ENCODE measurements at regions not wholly inside any gene's neighbourhood (a gene's known extent, or its start where the extent isn't known, plus 50 kb on each side); places are given as distances from the start of the nearest gene placed in this dataset.
A peak's percentile ranks its signal among the peaks of the same experiment; 100 is the strongest.
"Not testable (repeated sequence)": the region's sequence is repeated elsewhere in the genome, so short reads cannot be mapped to it uniquely, and the experiment has no call there.

DNA sequence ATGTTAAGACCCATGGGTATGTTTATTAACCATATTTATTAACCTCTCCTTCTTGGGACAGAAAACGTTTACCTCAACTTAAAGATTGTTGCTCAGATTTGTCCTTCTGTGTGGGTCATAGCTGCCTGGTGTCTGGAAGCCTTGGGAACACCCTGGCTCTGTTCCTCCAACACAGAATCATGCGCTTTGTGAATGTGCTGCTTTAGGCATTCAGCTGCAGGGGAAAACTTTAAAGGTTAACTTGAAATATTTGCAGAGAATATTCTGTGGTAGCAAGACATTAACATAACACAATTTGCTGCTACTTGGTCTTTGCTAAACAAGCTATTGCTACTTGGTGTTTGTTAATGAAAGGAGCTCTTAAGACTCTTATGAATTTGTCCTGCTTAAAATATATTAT lies 50.5 kb upstream of the THOC3 start:
- H3K4me1 ChIP-seq; H3K9me3 ChIP-seq; CTCF ChIA-PET; H3K4me3 ChIP-seq; H3K4me2 ChIP-seq; POLR2A ChIA-PET; ATAC-seq; FAIRE-seq; H3K27ac ChIP-seq; DNase-seq (ENCODE audit: low read depth in 1 of 2, low spot score in 1 of 2): not testable (repeated sequence)
- WGBS (ENCODE audit: missing lambda C conversion rate): no CpG with 5 or more reads among the region's 2 CpGs

DNA sequence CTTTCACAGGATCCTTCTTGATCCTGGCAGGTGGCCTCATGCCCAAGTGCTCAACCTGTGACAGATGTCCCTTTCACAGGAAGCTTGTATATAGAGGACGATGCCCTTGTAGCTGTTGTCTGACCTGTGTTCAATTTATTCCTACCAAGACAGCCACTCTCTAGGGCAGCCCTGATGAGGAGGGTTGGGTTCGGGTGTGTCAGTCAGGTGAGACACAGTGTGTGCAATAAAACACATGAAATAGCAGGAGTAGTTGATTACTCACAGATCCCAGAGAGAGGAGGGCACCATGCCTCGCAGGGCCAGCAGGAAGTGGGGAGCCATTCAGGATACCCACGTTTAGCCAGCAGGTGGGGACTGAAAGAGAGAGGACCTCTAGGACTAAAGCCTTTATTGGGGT lies 52.7 kb upstream of the THOC3 start:
- peak; percentile 21 to 38; a peak in 2 of 6 replicates for ATAC-seq
- POLR2A ChIA-PET, FAIRE-seq: not testable (repeated sequence)

DNA sequence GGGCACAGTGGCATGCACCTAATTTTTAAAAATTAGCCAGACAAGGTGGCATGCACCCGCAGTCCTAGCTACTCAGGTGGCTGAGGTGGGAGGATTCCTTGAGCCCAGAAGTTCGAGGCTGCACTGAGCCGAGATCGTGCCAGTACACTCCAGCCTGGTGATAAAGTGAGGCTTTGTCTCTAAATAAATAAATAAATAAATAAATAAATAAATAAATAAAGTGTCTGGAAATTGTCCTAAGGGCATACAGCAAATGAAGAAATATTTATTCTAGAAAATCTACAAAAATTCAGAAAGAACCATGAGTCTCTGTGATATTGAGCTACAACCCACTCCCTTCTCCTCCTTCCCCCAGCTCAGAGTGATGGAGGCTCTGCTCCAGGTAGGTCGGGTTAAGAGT lies 55.4 kb upstream of the THOC3 start:
- H3K4me1 ChIP-seq; H3K27ac ChIP-seq; H3K4me3 ChIP-seq; FAIRE-seq; H3K4me2 ChIP-seq; CTCF ChIA-PET; DNase-seq (ENCODE audit: low read depth in 1 of 2, low spot score in 1 of 2); POLR2A ChIA-PET; ATAC-seq; H3K9me3 ChIP-seq: not testable (repeated sequence)
- WGBS (ENCODE audit: missing lambda C conversion rate): no CpG with 5 or more reads among the region's 5 CpGs

More for the DNA sequence above, 52.7 kb upstream of the THOC3 start:
- DNase-seq (ENCODE audit: low read depth in 1 of 2, low spot score in 1 of 2); H3K9me3 ChIP-seq; H3K27ac ChIP-seq; H3K4me2 ChIP-seq; CTCF ChIA-PET; H3K4me1 ChIP-seq; H3K4me3 ChIP-seq: not testable (repeated sequence)
- WGBS (ENCODE audit: missing lambda C conversion rate): 0% methylated on average over 1 of the region's 4 CpGs

DNA sequence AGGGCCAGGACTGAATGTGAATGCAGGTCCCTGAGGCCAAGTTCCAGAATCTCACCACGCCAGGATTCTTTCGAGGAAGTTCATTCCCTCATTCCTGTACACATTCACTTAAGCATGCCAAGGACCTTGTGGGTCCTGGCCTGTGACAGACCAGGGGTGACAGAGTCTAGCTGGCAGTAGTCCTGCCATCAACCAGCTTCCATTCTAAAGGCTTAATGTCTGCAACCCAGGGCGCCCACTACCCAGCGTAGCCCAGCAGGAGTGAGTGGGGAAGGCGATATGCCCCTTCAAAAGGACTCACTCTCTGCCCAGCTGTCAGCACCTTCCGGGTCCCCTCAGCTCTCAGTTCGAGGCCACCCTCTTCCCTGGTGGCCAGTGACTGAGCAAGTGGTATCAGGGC lies 61.3 kb upstream of the THOC3 start:
- CTCF ChIA-PET; POLR2A ChIA-PET; H3K27ac ChIP-seq; H3K9me3 ChIP-seq; DNase-seq (ENCODE audit: low read depth in 1 of 2, low spot score in 1 of 2); H3K4me2 ChIP-seq; H3K4me3 ChIP-seq; H3K4me1 ChIP-seq: not testable (repeated sequence)
- FAIRE-seq (peak; percentile 46), ATAC-seq (peak in 1 of 2 experiments; percentile 38; a peak in 2 of 6 replicates)
- WGBS (ENCODE audit: missing lambda C conversion rate): 76% methylated on average over 5 of the region's 7 CpGs

DNA sequence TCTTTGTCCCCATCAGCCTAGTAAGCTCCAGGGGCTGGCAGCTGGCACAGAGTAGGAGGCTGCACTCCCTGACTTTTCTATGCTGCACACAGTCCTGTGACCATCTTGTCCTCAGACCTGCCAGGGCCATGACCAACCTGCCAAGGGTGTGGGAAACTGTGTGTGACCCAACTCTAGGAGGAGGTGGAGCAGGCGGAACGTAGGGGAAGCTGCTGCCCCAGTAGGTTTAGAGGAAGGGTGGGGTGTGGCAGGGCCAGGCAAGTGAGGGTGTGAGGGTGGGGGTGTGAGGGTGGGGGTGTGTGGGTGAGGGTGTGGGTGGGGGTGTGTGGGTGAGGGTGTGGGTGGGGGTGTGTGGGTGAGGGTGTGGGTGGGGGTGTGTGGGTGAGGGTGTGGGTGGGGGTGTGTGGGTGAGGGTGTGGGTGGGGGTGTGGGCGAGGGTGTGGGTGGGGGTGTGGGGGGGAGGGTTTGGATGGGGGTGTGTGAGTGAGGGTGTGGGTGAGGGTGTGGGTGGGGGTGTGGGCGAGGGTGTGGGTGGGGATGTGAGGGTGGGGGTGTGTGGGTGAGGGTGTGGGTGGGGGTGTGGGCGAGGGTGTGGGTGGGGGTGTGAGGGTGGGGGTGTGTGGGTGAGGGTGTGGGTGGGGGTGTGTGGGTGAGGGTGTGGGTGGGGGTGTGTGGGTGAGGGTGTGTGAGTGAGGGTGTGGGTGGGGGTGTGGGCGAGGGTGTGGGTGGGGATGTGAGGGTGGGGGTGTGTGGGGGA lies 62.4 kb upstream of the THOC3 start:
- FAIRE-seq; POLR2A ChIA-PET; H3K4me3 ChIP-seq; H3K9me3 ChIP-seq; CTCF ChIA-PET; ATAC-seq; H3K4me1 ChIP-seq; DNase-seq (ENCODE audit: low read depth in 1 of 2, low spot score in 1 of 2); H3K4me2 ChIP-seq; H3K27ac ChIP-seq: not testable (repeated sequence)
- no CpG with 5 or more reads among the region's 6 CpGs for WGBS (ENCODE audit: missing lambda C conversion rate)

DNA sequence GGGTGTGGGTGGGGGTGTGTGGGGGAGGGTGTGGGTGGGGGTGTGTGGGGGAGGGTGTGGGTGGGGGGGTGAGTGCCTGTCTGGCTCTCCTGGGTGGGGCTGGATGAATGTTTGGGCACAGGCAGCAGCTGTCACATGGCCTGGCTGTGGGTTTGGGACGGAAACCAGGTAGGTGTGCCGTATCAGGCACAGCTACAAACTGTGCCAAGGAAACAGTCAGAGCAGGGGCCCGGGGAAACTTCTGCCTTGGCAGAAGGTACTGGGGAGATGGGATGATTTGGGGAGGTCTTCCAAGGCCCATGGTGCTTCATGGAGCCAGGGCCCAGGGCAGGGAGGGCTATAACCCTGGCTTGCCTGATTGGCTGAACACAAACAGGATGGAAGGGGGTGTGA lies 63.0 kb upstream of the THOC3 start:
- CTCF ChIA-PET; ATAC-seq; H3K9me3 ChIP-seq; H3K4me2 ChIP-seq; FAIRE-seq; H3K4me1 ChIP-seq; H3K27ac ChIP-seq; DNase-seq (ENCODE audit: low read depth in 1 of 2, low spot score in 1 of 2); H3K4me3 ChIP-seq; POLR2A ChIA-PET: not testable (repeated sequence)
- WGBS (ENCODE audit: missing lambda C conversion rate): no CpG with 5 or more reads among the region's 3 CpGs

DNA sequence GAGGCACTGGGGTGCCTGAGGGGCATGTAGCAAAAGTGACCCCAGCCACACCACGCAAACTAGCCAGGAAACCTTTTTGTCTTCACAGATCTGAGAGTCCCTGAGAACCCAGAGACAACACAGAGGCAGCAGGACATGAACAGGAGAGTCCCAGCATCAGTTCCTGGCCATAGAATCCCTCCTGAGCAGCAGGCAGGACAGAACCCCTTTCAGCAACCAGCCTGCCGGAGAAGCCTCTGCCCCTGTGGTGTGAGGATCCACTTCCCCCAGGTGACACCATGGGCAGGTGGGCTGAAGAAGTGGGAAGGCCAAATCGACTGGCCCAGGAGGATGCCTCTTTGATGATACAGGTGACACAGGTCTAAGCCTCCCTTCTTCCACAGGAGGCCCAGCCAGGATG lies 65.1 kb upstream of the THOC3 start:
- WGBS (ENCODE audit: missing lambda C conversion rate): 0% methylated on average over 1 of the region's 3 CpGs
- H3K9me3 ChIP-seq; FAIRE-seq; ATAC-seq; H3K4me1 ChIP-seq; H3K4me2 ChIP-seq; H3K27ac ChIP-seq; DNase-seq (ENCODE audit: low read depth in 1 of 2, low spot score in 1 of 2); POLR2A ChIA-PET; CTCF ChIA-PET; H3K4me3 ChIP-seq: not testable (repeated sequence)

DNA sequence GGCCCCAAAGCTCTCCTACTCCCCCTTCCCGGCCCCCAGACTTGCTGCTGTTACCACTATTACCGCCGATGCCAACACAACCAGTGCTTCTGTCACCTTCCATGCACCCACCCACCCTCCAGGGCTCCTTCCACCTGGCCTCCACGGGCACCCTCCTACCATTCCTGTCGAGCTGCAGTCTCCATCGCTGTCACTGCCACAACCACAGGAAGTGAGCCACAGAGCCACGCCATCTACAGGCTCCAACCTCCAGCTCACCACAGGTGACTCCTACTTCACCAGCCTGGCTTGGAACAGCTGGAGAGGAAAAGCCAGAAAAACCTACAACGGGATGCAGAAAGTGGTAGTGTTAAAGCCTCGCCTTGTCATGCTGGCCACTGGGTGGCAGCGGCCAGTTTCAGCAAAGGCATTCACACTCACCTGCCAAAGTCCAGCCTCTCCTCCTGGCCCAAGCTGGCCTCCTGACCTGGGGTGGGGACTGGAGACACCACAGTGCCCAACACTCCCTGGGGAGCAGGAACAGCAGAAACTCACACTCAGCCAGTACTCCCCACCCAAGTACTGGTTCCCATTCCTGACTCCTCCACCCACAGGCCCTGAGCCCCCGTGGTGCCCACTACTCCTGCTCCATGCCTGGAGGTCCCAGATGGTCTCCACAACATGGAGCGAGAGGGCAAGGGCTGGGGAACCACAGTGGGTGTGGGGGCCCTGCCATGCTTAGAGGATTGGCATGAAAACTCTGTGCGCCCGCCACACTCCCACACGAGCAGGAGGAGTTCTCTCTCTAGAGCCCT lies 66.5 kb upstream of the THOC3 start:
- DNase-seq (ENCODE audit: low read depth in 1 of 2, low spot score in 1 of 2); H3K9me3 ChIP-seq; H3K4me1 ChIP-seq; POLR2A ChIA-PET; H3K27ac ChIP-seq; H3K4me3 ChIP-seq; H3K4me2 ChIP-seq; CTCF ChIA-PET: not testable (repeated sequence)
- WGBS (ENCODE audit: missing lambda C conversion rate): 83% methylated on average over 2 of the region's 15 CpGs
- FAIRE-seq (peak; percentile 98), ATAC-seq (peak; percentile 63 to 66; a peak in 4 of 6 replicates)

DNA sequence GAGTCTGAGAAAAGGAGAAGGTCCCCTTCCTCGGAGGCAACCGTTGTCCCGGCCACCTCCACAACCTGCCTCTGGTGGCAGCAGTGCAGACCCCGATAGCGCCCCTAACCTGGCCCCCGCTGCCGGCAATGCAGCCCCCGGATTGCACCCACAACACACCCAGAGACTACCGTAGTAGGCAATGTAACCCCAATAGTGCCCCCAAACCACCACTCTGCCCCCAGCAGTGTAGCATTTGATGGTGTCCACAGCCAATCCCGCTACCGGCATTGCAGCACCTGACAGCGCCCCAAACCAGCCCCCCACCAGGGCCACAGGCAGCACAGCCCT lies 67.1 kb upstream of the THOC3 start:
- FAIRE-seq; DNase-seq (ENCODE audit: low read depth in 1 of 2, low spot score in 1 of 2); H3K4me3 ChIP-seq; H3K4me1 ChIP-seq; H3K9me3 ChIP-seq; POLR2A ChIA-PET; H3K4me2 ChIP-seq; ATAC-seq; H3K27ac ChIP-seq; CTCF ChIA-PET: not testable (repeated sequence)
- WGBS (ENCODE audit: missing lambda C conversion rate): 80% methylated on average over 1 of the region's 12 CpGs

DNA sequence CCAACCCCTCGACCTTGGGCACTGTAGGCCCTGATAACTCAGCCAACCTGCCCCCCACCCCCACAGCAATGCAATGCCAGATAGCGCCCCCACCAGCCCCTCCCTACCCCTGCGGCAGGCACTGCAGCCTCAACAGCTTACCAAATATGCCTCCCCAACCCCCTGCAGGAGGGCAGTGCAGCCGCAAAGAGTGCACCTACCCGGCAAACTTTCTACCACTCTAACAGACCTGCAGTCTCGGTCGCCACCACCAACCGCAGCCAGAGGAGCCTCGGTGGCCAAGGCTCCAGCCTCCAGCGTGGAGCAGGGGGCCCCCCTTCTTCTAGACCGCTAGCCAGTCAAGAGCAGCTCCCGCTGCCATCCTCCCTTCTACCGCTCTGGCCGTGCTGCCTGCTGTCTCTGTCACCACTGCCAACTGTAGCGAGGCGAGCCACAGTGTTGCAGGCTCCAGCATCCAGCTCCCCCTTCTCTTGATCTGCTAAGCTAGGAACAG lies 67.7 kb upstream of the THOC3 start:
- H3K4me3 ChIP-seq; FAIRE-seq; POLR2A ChIA-PET; H3K4me1 ChIP-seq; H3K9me3 ChIP-seq; H3K4me2 ChIP-seq; H3K27ac ChIP-seq; CTCF ChIA-PET; DNase-seq (ENCODE audit: low read depth in 1 of 2, low spot score in 1 of 2): not testable (repeated sequence)
- peak; percentile 12 to 43; a peak in 3 of 6 replicates for ATAC-seq
- WGBS (ENCODE audit: missing lambda C conversion rate): 70% methylated on average over 2 of the region's 16 CpGs

DNA sequence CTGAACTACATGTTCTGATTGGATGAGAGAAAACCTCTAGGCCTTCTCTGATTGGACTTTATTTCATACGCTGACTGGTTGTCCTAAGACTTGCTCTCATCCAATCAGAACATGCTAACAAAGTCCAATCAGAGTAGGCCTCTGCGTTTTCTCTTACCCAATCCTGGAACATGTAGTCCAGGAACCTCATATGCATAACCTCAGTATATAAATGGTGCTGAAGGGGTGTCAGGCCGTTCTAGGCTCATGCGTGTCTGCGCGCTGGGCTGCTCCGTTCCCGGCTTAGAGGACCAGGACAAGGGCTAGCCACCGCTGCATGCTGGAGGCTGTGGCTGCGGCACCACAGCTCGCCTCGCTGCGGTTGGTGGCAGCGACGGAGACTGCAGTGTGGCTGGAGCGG lies 68.3 kb upstream of the THOC3 start:
- H3K4me2 ChIP-seq; DNase-seq (ENCODE audit: low read depth in 1 of 2, low spot score in 1 of 2); FAIRE-seq; H3K4me3 ChIP-seq; H3K27ac ChIP-seq; H3K4me1 ChIP-seq; POLR2A ChIA-PET; ATAC-seq; H3K9me3 ChIP-seq: not testable (repeated sequence)
- CTCF ChIA-PET: interaction anchor here (0.6 kb wide), 1 partner anchor 603 kb away, joined by 3 read pairs; no protein-coding TSS in a partner anchor
- 81% methylated on average over 6 of the region's 16 CpGs for WGBS (ENCODE audit: missing lambda C conversion rate)
